PC-9 (cell line): ENCODE measurements at regions not wholly inside any gene's neighbourhood (a gene's known extent, or its start where the extent isn't known, plus 50 kb on each side); places are given as distances from the start of the nearest gene placed in this dataset.

Source experiments
- BruUV-seq: library from RNA; stranded (reverse); fragments of 400-500 nt; replicated peaks from 2 replicates; lab custom pipeline; 2021; lab: Mats Ljungman, UMichigan
- CTCF ChIA-PET: fragments of 300-600 bp; sonication (Branson Sonifier 250); formaldehyde crosslinking; loops from one replicate; lab custom pipeline; 2022; ENCODE audit warnings: antibody characterized with exemption; lab: Charles Lee
- POLR2A ChIA-PET: fragments of 300-600 bp; sonication (Branson Sonifier 250); formaldehyde crosslinking; loops from one replicate; lab custom pipeline; 2022; ENCODE audit warnings: antibody characterized with exemption; ENCODE audit not compliant: unreplicated experiment; lab: Charles Lee
- DNase-seq, 2 experiments: peaks; one replicate each; pipeline versions ENCODE4 v3.0.0 to v3.0.0-alpha.2; 2015 to 2022; ENCODE audit warnings: mixed read lengths in 1 of 2
- H2AFZ ChIP-seq: fragments of 200-600 bp; sonication (generic); 2 replicates; pipeline ENCODE4 v1.8.1; 2017; ENCODE audit warnings: antibody characterized with exemption
- H3F3A ChIP-seq: fragments of 200-600 bp; sonication (generic); 2 replicates; pipeline ENCODE4 v1.8.1; 2017; ENCODE audit warnings: antibody characterized with exemption, mild to moderate bottlenecking, low read depth; ENCODE audit not compliant: insufficient read depth
- H3K27ac ChIP-seq: fragments of 200-600 bp; sonication (generic); 2 replicates; pipeline ENCODE4 v1.6.1; 2016; ENCODE audit warnings: mixed run types
- H3K27me3 ChIP-seq: fragments of 200-600 bp; sonication (generic); 2 replicates; pipeline ENCODE4 v1.6.1; 2016; ENCODE audit warnings: low read depth, mixed run types; ENCODE audit not compliant: insufficient read depth
- H3K36me3 ChIP-seq: fragments of 200-600 bp; sonication (generic); 2 replicates; pipeline ENCODE4 v1.6.1; 2016; ENCODE audit warnings: low read depth, mixed run types
- H3K4me1 ChIP-seq: fragments of 200-600 bp; sonication (generic); replicated peaks from 2 replicates; pipeline ENCODE4 v1.6.1; 2016; ENCODE audit warnings: mixed run types; ENCODE audit not compliant: insufficient read depth
- H3K4me2 ChIP-seq: fragments of 200-600 bp; sonication (generic); 2 replicates; pipeline ENCODE4 v1.6.1; 2017; ENCODE audit warnings: mixed run types
- H3K4me3 ChIP-seq: fragments of 200-600 bp; sonication (generic); 2 replicates; pipeline ENCODE4 v1.6.1; 2016; ENCODE audit warnings: mixed run types
- H3K79me2 ChIP-seq: fragments of 200-600 bp; sonication (generic); 2 replicates; pipeline ENCODE4 v1.6.1; 2017; ENCODE audit warnings: low read depth, mixed run types
- H3K9me2 ChIP-seq: fragments of 200-600 bp; sonication (generic); 2 replicates; pipeline ENCODE4 v1.8.1; 2017; ENCODE audit warnings: mild to moderate bottlenecking; ENCODE audit not compliant: insufficient read depth
- H3K9me3 ChIP-seq: fragments of 200-600 bp; sonication (generic); 2 replicates; pipeline ENCODE4 v1.8.1; 2016; ENCODE audit warnings: low read depth; ENCODE audit not compliant: insufficient read depth
- H4K20me1 ChIP-seq: fragments of 200-600 bp; sonication (generic); 2 replicates; pipeline ENCODE4 v1.8.1; 2017; ENCODE audit not compliant: insufficient read depth
- CTCF ChIP-seq: fragments of 200-600 bp; sonication (generic); conservative IDR thresholded peaks from 2 replicates; pipeline ENCODE4 v1.6.1; 2017; ENCODE audit warnings: mixed run types, antibody characterized with exemption, mild to moderate bottlenecking, moderate library complexity
- EZH2 ChIP-seq: fragments of 200-600 bp; sonication (generic); IDR thresholded peaks from 2 replicates; pipeline ENCODE4 v1.8.0; 2017; ENCODE audit warnings: antibody characterized with exemption, low read depth
- intact Hi-C: fragments of 100-400 bp; cut with micrococcal nuclease; formaldehyde crosslinking; loops from one replicate; pipeline ENCODE4 v1.10.0; 2022; ENCODE audit not compliant: unreplicated experiment

DNA sequence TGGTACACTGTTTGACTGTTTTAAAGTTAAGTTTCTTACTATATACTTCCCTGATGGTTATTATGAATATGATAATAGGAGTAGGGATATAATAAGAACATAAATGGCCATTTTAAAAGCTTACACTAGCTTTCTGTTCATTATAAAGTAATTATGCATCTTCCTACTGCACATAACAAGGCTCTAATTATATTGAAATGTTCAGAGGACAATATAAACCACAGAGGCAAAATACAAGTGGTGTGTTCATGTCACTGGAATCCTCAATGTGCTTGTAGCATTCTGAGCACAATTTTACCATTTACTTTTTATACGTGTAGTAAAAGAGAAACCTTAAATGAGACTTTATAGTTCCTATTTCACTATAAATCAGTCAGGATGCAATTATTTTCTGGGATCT is 268.3 kb downstream of the TMA16 start:
- no peaks in the 10 kb centered on the region for H3K9me2 ChIP-seq
- no peak for DNase-seq
- H3K79me2 ChIP-seq: no peaks in the 10 kb centered on the region
- no peaks in the 10 kb centered on the region; the same call in 1 of the 2 replicates for H3K9me3 ChIP-seq
- H3F3A ChIP-seq: no peaks in the 10 kb centered on the region
- intact Hi-C loops: no loop called here
- BruUV-seq: no TSS peak
- no peaks in the 10 kb centered on the region for H3K36me3 ChIP-seq
- CTCF ChIA-PET: no interaction called here
- POLR2A ChIA-PET: no interaction called here
- H3K4me1 ChIP-seq: no peaks in the 10 kb centered on the region
- H3K27ac ChIP-seq: no peak overlapping the region
- H4K20me1 ChIP-seq: no peaks in the 10 kb centered on the region
- H3K4me2 ChIP-seq: no peak overlapping the region
- no peak overlapping the region for H3K4me3 ChIP-seq
- H2AFZ ChIP-seq: no peak overlapping the region
- H3K27me3 ChIP-seq: no peaks in the 10 kb centered on the region
- TF ChIP-seq CTCF (no peak), EZH2 (no peak)

DNA sequence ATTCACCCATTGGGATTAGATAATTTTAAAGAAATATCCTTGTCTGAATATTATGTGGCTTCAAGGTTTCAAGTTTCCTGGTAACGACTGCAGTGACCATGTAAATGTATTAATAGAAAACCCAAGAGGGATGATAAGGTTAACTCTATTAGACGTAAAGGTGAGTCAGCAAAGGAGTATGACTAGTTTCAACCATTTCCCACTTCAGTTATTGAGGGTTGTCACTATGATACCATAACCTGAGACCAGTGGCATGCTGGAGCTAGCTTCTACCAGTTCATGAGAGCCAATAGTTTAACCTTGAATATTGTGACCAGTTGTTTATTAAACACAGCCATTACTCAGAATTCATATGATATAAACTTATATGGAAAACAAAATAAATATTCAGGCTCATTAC is 270.1 kb downstream of the TMA16 start:
- no peaks in the 10 kb centered on the region for H3K79me2 ChIP-seq
- ChIA-PET CTCF (interaction anchor here (0.6 kb wide), 1 partner anchor 19 kb away, joined by 7 read pairs; no protein-coding TSS in a partner anchor), POLR2A (no interaction called here)
- H3K4me2 ChIP-seq: no peak overlapping the region
- no peaks in the 10 kb centered on the region for H3K36me3 ChIP-seq
- no peak for DNase-seq
- no peaks in the 10 kb centered on the region; the same call in 1 of the 2 replicates for H3K9me3 ChIP-seq
- no peak for TF ChIP-seq CTCF
- TF ChIP-seq EZH2: no peak
- no peaks in the 10 kb centered on the region for H4K20me1 ChIP-seq
- H3K9me2 ChIP-seq: no peaks in the 10 kb centered on the region
- no peaks in the 10 kb centered on the region for H3K4me1 ChIP-seq
- no peaks in the 10 kb centered on the region for H3F3A ChIP-seq
- no peaks in the 10 kb centered on the region for H3K27me3 ChIP-seq
- intact Hi-C loops: no loop called here
- H3K4me3 ChIP-seq: no peak overlapping the region
- no peak overlapping the region for H3K27ac ChIP-seq
- no peak overlapping the region for H2AFZ ChIP-seq
- BruUV-seq: no TSS peak

DNA sequence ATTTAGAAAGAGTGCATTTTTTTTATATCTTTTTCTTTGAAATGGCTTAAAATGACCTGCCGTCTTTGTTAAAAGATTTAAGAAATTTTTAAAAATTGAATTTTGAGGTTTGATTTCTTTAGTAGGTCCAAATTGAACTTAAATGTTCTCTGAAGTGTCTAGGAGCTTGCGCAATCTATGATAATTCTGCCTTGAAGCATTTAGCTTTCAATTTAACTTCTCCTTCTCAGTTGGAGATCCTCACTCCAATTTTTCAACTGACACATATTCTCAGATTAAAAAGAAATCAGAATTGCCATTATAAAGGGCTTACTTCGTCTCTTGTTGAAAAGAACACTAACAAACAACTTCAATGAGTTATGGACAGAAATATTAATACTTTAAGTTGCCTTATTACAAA is 273.5 kb downstream of the TMA16 start:
- POLR2A ChIA-PET: no interaction called here
- Histone ChIP-seq H3K4me1 (no peaks in the 10 kb centered on the region), H3K4me2 (no peak overlapping the region), H3K4me3 (no peak overlapping the region), H3K79me2 (no peaks in the 10 kb centered on the region), H4K20me1 (no peaks in the 10 kb centered on the region), H2AFZ (no peak overlapping the region), H3K9me3 (no peaks in the 10 kb centered on the region), H3K36me3 (no peaks in the 10 kb centered on the region), H3K9me2 (no peaks in the 10 kb centered on the region), H3K27ac (no peak overlapping the region), H3F3A (no peaks in the 10 kb centered on the region), H3K27me3 (no peaks in the 10 kb centered on the region)
- no peak for TF ChIP-seq EZH2
- no TSS peak for BruUV-seq
- DNase-seq: no peak
- intact Hi-C loops: no loop called here
- CTCF ChIA-PET: interaction anchor here (0.6 kb wide), 1 partner anchor 919 kb away, joined by 3 read pairs; no protein-coding TSS in a partner anchor

- Histone ChIP-seq H3F3A (no peaks in the 10 kb centered on the region), H3K4me3 (no peak overlapping the region), H3K79me2 (no peaks in the 10 kb centered on the region), H3K9me2 (no peaks in the 10 kb centered on the region), H3K36me3 (no peaks in the 10 kb centered on the region), H3K4me2 (no peak overlapping the region), H3K27ac (no peak overlapping the region), H3K27me3 (no peaks in the 10 kb centered on the region), H2AFZ (no peak overlapping the region), H4K20me1 (no peaks in the 10 kb centered on the region), H3K9me3 (no peaks in the 10 kb centered on the region), H3K4me1 (no peaks in the 10 kb centered on the region)
- TF ChIP-seq CTCF: no peak
- no peak for TF ChIP-seq EZH2
- BruUV-seq: no TSS peak
- intact Hi-C loops: no loop called here
- ChIA-PET POLR2A (no interaction called here), CTCF (no interaction called here)
- no peak for DNase-seq
These were observed 277.7 kb downstream of the TMA16 start for GRCh38 chr4:163772238-163772637.
